ENCODE measurements at regions not wholly inside any gene's neighbourhood (a gene's known extent, or its start where the extent isn't known, plus 50 kb on each side); places are given as distances from the start of the nearest gene placed in this dataset.

DNA sequence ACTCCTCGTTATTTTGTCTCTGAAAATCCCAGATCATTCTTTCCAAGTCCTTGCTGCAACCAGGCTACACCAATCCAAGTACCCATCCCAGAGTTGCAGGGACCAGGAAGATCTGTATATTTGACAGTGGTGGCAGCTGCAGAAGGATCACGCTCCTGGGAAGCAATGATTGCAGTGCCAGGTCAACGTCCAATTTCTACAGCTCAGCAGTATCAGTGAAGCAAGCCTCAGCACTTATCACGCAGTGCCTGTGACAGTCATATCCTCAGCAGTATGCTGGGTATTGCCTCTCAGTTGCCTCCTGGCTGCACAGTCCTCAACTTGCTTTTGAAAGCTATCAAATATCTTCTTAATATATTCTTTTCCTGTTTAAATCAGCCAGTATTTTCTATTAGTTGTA lies 66.7 kb downstream of the BARHL2 start:
- no peak for DNase-seq

DNA sequence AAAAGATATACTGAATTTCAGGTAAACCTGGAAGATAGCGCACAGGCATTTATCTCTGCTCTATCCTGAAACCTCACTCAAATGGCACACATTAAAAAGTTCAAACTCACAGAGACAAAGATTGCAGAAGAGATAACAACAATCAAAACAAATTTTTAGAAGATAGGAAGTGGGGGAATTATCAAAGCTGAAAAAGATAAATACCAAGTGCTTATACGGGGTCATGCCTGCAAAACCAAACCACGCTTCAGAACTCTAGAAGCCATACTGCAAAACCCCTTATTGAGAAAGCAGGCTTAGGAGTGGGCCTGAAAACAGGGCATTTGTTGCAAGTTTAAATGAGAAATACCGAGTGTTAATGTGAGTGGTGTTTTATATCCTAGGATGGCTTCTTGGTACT lies 76.8 kb downstream of the BARHL2 start:
- no peak for DNase-seq

- no peak for DNase-seq
Observed at GRCh38 chr1:90622666-90623065, 94.4 kb downstream of the BARHL2 start.

- no peak for DNase-seq
Observed at GRCh38 chr1:90621986-90622385, 95.1 kb downstream of the BARHL2 start.

- DNase-seq: no peak
Observed at GRCh38 chr1:90616395-90616794, 100.7 kb downstream of the BARHL2 start.

DNA sequence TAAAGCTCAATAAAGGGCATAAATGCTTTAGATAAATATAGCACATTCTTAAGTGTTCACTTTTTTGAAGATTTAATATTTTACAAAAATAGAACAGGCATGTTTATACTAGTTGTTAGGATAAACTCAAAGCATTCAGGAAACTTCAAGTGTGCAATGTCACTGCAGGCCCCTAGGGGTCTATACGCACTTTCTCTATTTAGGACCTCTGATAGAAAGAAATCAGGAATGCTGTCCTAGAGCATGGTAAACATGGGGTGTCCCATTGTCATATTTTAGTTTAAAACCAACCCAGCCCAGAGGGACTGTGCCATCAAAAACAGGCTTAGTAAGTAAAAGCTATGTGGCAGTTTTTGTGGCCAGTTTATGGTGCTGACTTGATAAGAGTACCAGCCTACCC lies 102.2 kb downstream of the BARHL2 start:
- no peak for DNase-seq

GRCh38 chr1:90613371-90613770 lies 103.7 kb downstream of the BARHL2 start:
- DNase-seq: no peak

DNA sequence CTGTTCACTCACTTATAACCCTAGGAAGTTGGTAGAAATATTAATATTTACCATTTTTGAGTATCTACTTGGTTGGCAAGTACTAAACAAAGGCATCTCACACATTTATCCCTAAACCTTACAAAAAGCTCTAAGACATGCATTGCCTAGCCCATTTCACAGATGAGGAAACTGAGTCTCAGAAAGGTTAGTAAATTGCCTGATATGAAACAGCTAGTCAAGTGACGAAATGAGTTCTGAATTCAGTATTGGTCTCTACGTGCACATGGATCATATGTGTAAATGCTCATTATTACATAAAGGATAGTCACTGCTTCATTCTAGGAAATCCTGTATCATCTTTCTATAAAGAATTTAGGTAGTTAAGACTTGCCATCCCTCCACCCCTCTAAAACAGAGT lies 105.1 kb downstream of the BARHL2 start:
- DNase-seq: no peak

- DNase-seq: no peak
Observed at GRCh38 chr1:90607736-90608135, 109.4 kb downstream of the BARHL2 start.

- no peak for DNase-seq
Observed at GRCh38 chr1:90605070-90605469, 112.0 kb downstream of the BARHL2 start.

DNA sequence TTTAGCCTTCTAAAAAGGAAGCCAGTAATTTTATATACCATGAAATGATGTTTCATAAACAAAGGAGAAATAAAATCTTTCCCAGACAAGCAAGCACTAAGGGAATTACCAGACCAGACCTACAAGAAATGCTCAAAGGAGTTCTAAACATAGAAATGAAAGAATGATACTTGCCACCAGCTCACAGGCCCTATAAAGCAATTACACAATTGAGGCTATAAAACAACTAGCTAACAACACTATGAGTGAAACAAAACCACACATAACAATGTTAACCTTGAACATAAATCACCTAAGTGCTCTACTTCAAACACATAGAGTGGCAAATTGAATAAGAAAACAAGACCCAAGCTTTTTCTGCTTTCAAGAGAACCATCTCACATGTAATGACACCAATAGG lies 123.8 kb downstream of the BARHL2 start:
- DNase-seq: no peak

DNA sequence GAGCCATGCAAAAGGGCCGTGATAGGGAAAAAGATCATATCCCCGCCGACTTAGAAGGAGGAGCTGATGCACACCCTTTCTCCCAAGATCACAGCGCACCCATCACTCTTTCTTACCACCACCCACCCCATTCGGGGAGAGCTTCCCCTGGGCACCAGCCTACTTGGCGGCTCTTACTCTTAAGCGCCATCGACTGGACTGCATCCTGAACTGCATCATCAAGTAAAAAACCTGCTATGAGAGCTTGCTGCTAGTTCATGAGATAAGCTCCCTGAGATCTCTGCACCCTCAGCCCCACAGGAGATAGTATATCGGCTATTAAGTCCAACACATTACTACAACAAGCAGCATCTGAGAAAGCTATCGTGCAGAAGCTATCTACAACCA lies 125.1 kb downstream of the BARHL2 start:
- DNase-seq: no peak

GRCh38 chr1:90591355-90591969 lies 125.6 kb downstream of the BARHL2 start:
- no peak for DNase-seq

- DNase-seq: no peak
Observed at GRCh38 chr1:90580176-90580575, 136.9 kb downstream of the BARHL2 start.

GRCh38 chr1:90579212-90579802 lies 137.8 kb downstream of the BARHL2 start:
- DNase-seq: no peak

DNA sequence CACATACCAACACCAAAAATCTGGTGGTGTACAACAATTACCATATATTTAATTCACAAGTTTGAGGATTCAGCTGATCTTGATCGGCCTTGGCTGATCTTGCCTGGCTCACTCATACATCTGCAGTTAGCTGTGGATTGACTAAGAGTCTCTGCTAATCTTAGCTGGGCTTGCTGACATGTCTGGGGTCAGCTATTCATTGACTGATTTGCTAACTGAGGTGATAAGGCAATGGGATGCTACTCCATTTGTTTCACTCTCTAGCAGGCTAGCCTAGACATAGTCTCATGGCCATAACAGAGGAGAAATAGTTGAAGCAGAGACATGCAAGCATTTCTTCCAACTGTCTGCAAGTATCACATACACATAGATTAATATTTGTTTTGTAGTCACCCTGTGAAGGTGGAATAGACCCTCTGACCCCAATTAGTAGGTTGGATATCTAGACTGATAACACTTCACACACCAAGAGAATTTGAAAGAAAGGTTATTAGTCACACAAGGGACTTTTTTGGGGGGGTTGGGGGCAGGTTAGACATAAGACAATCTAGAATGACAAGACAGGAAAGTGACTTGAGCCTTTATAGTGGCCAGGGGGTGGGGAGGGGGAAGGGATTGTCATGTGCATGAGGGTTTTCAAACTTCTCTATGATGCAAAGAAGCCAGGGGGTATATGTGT lies 142.3 kb downstream of the BARHL2 start:
- DNase-seq: no peak

DNA sequence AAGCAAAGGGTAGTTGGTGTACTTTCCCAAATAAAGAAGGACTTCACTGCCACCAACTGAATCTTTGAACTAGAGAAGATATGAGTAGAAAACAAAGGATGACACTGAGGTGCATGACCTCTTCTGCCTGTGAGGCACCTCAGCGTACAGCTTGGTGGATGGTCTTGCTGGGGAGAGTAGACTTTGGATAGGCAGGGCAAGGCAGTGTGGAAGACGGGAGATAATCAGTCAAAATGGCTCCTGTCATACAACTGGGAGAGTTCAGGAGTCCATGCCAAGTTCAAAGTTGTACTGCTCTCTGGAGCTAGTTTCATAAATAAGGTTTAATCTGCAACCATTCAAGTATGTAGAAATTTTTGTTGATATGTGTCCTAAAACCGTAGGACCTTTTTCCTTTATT lies 143.4 kb downstream of the BARHL2 start:
- DNase-seq: no peak

- no peak for DNase-seq
Observed at GRCh38 chr1:90572446-90572845, 144.7 kb downstream of the BARHL2 start.

DNA sequence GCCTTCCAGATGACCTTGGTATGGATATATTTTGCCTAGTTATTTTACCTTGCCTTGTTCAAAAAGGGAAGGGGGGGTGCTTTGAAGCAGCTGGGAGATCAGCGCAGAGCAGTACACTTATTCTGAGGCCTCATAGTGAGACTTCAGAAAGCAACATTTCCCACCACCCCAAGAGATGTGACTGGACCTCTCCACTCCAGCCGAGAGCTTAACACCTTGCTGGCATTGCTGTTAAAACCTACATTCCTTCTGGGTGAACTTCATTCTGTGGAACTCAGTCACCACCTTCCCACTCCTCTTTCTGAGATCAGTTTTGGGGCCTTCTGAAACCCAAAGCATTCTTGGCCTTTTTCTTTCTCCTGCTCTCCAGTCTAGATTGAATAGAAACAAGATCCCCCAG lies 148.7 kb downstream of the BARHL2 start:
- DNase-seq: no peak

GRCh38 chr1:90564164-90564563 lies 152.9 kb downstream of the BARHL2 start:
- no peak for DNase-seq

DNA sequence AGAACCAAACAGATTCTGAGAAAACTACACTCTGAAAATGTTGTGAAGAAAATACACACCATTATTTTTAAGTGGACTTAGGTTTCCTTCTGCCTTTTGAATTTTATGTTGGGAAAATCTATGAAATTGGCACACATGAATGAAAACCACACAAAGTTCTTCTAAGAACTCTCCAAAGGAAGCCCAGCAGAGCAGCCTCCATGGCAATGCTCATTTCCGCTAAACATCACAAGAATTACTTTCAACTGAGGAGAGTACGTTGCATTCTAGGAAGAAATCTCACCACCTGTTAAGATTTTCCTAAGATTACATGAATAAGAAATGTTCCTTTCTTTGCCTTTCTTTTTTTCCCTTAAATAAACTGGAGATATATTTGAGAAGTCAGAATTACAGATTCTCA lies 154.2 kb downstream of the BARHL2 start:
- DNase-seq: no peak

- no peak for DNase-seq
Observed at GRCh38 chr1:90561911-90562310, 155.2 kb downstream of the BARHL2 start.

GRCh38 chr1:90561103-90561783 lies 155.9 kb downstream of the BARHL2 start:
- DNase-seq: no peak

DNA sequence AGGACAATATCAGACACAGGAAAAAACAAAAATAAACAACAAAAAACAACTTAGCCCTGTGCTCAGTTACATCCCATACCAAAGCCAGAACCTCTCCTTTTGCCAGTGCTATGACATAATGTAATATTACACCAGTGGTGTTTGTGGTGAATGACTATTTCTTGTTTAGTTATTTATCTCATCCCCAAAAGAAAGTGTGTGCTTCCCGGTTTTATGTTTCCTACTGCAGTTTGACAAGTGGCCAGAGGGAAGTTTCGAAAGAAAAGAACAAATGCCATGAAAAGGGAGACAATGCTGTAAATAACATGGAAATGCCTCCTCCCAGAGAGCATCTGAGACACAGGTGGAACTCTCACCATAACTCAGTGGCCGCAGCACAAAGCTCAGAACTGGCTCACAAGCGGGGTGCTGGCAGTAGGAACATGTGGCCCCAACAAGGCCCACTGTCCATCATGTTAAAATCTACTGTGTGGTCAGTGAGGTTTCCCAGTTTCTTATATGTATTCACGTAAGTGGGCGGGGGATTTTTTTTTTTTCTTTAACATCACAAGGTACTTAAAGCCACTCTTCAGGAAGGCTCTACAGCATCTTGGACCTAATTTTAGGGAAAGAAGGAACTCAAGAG lies 158.2 kb downstream of the BARHL2 start:
- no peak for DNase-seq

Data from NCI-H226 (cell line).